CD14-positive monocyte (primary cell): ENCODE measurements at regions not wholly inside any gene's neighbourhood (a gene's known extent, or its start where the extent isn't known, plus 50 kb on each side); places are given as distances from the start of the nearest gene placed in this dataset.

Experiments used
- DNase-seq, 3 donors: peaks; one replicate each; pipeline ENCODE4 v3.0.0-alpha.2; 2011 to 2022
- H2AFZ ChIP-seq: 2 replicates; pipeline ENCODE4 v1.6.0; 2012; ENCODE audit warnings: mild to moderate bottlenecking, low read depth, low read length, inconsistent platforms; ENCODE audit not compliant: insufficient read depth, poor library complexity, severe bottlenecking
- H3K27ac ChIP-seq, 2 donors: 1 replicate in 1 of 2; 2 replicates in 1 of 2; pipeline ENCODE4 v1.5.1; 2012 to 2013; ENCODE audit warnings: low read length in 2 of 2, control low read depth in 1 of 2, inconsistent platforms in 1 of 2, low read depth in 1 of 2, mild to moderate bottlenecking in 1 of 2
- H3K27me3 ChIP-seq, 2 donors: one replicate each; pipeline versions ENCODE4 v1.6.0 to v1.6.1; 2011 to 2013; ENCODE audit warnings: low read length in 2 of 2; ENCODE audit not compliant: control insufficient read depth in 2 of 2, insufficient read depth in 2 of 2
- H3K36me3 ChIP-seq, 2 donors: replicated peaks in 1 of 2; 1 replicate in 1 of 2; 2 replicates in 1 of 2; pipeline versions ENCODE4 v1.5.1 to v1.6.1; 2012 to 2013; ENCODE audit warnings: low read length in 2 of 2, control low read depth in 1 of 2, inconsistent platforms in 1 of 2, mild to moderate bottlenecking in 1 of 2; ENCODE audit not compliant: insufficient read depth in 2 of 2, control insufficient read depth in 1 of 2
- H3K4me1 ChIP-seq, 2 donors: 1 replicate in 1 of 2; 2 replicates in 1 of 2; pipeline versions ENCODE4 v1.5.1 to v1.6.1; 2012 to 2013; ENCODE audit warnings: low read length in 2 of 2, control low read depth in 1 of 2, inconsistent platforms in 1 of 2, mild to moderate bottlenecking in 1 of 2, moderate library complexity in 1 of 2; ENCODE audit not compliant: insufficient read depth in 2 of 2, control insufficient read depth in 1 of 2
- H3K4me2 ChIP-seq: replicated peaks from 2 replicates; pipeline ENCODE3; 2012; ENCODE audit warnings: low read length, moderate library complexity, mild to moderate bottlenecking; ENCODE audit not compliant: poor library complexity, severe bottlenecking; ENCODE audit errors: extremely low read depth
- H3K4me3 ChIP-seq, 3 experiments: fragments of 200-600 bp in 1 of 3; sonication (generic) in 1 of 3; replicated peaks in 1 of 3; 1 replicate in 2 of 3; 2 replicates in 1 of 3; pipeline ENCODE4 v1.5.1; 2011 to 2013; ENCODE audit warnings: low read length in 3 of 3, mild to moderate bottlenecking in 3 of 3, control low read depth in 2 of 3, low read depth in 2 of 3, inconsistent platforms in 1 of 3, moderate library complexity in 1 of 3
- H3K79me2 ChIP-seq: 2 replicates; pipeline ENCODE4 v1.6.0; 2012; ENCODE audit warnings: mild to moderate bottlenecking, control low read depth, inconsistent platforms, low read length, moderate library complexity; ENCODE audit not compliant: insufficient read depth
- H3K9ac ChIP-seq: 2 replicates; pipeline ENCODE4 v1.6.0; 2017; ENCODE audit warnings: low read length, mild to moderate bottlenecking; ENCODE audit not compliant: insufficient read depth, poor library complexity, severe bottlenecking
- H3K9me3 ChIP-seq, 2 donors: replicated peaks in 1 of 2; 1 replicate in 1 of 2; 2 replicates in 1 of 2; pipeline versions ENCODE4 v1.5.1 to v1.6.1; 2012 to 2013; ENCODE audit warnings: low read length in 2 of 2, control low read depth in 1 of 2; ENCODE audit not compliant: control insufficient read depth in 1 of 2, insufficient read depth in 1 of 2
- H4K20me1 ChIP-seq: 2 replicates; pipeline ENCODE4 v1.6.0; 2012; ENCODE audit warnings: mild to moderate bottlenecking, low read length, control low read depth, moderate library complexity; ENCODE audit not compliant: insufficient read depth
- H3K27ac Mint-ChIP-seq, 7 donors: one replicate each; pipeline ENCODE4 v1.8.0; 2020; ENCODE audit warnings: mild to moderate bottlenecking in 7 of 7, mixed read lengths in 7 of 7, moderate library complexity in 6 of 7, inconsistent platforms in 2 of 7
- H3K27me3 Mint-ChIP-seq, 3 donors: one replicate each; pipeline ENCODE4 v1.8.0; 2021 to 2022; ENCODE audit warnings: low read depth in 3 of 3, mild to moderate bottlenecking in 3 of 3, mixed read lengths in 3 of 3, moderate library complexity in 3 of 3, inconsistent platforms in 1 of 3
- H3K36me3 Mint-ChIP-seq, 2 donors: one replicate each; pipeline ENCODE4 v1.8.0; 2020; ENCODE audit warnings: mixed read lengths in 2 of 2, inconsistent platforms in 1 of 2, mild to moderate bottlenecking in 1 of 2
- H3K4me1 Mint-ChIP-seq: one replicate; pipeline ENCODE4 v1.8.0; 2020; ENCODE audit warnings: mild to moderate bottlenecking, mixed read lengths
- H3K4me3 Mint-ChIP-seq, 2 donors: one replicate each; pipeline ENCODE4 v1.8.0; 2020; ENCODE audit warnings: mild to moderate bottlenecking in 2 of 2, mixed read lengths in 2 of 2, moderate library complexity in 1 of 2
- H3K9me3 Mint-ChIP-seq, 7 donors: one replicate each; pipeline ENCODE4 v1.8.0; 2020 to 2022; ENCODE audit warnings: mixed read lengths in 7 of 7, mild to moderate bottlenecking in 6 of 7, moderate library complexity in 6 of 7, inconsistent platforms in 2 of 7
- CTCF ChIP-seq: fragments of 200-600 bp; IDR thresholded peaks from one replicate; pipeline ENCODE4 v1.8.0; 2022; ENCODE audit warnings: antibody characterized with exemption, mild to moderate bottlenecking
- WGBS: methylation state at CpG from one replicate; pipeline ENCODE4 v1.1.5; 2013; ENCODE audit warnings: missing lambda C conversion rate; ENCODE audit not compliant: insufficient coverage; 5-methylcytosine and 5-hydroxymethylcytosine counted together
- intact Hi-C, 2 donors: fragments of 100-400 bp; cut with micrococcal nuclease; formaldehyde crosslinking; loops; one replicate each; pipeline versions ENCODE4 v1.15.0 to v1.15.1; 2023

- Mint-ChIP-seq H3K4me3 (no peak overlapping the region), H3K9me3 (no peaks in the 10 kb centered on the region), H3K27me3 (peaks cover 0 to 4% (median 1%) of the 10 kb centered on the region in 3 donors), H3K27ac (no peak overlapping the region), H3K36me3 (no peaks in the 10 kb centered on the region), H3K4me1 (no peaks in the 10 kb centered on the region)
- Histone ChIP-seq H3K4me1 (no peaks in the 10 kb centered on the region), H3K9me3 (no peaks in the 10 kb centered on the region), H4K20me1 (no peaks in the 10 kb centered on the region), H3K9ac (no peak overlapping the region), H3K4me2 (no peak overlapping the region), H3K79me2 (no peaks in the 10 kb centered on the region), H2AFZ (no peak overlapping the region), H3K4me3 (no peak overlapping the region), H3K27me3 (no peaks in the 10 kb centered on the region), H3K36me3 (no peaks in the 10 kb centered on the region), H3K27ac (no peak overlapping the region)
- intact Hi-C loops, result no loop called here
- DNase-seq, result no peak
- TF ChIP-seq CTCF, result no peak
- 94% methylated on average over 7 of the region's 7 CpGs for WGBS
These were observed 97.5 kb upstream of the CCDC85A start for GRCh38 chr2:56086336-56086735.

GRCh38 chr2:56088411-56088810 lies 95.4 kb upstream of the CCDC85A start:
- H2AFZ ChIP-seq, result no peak overlapping the region
- no peaks in the 10 kb centered on the region for H3K9me3 ChIP-seq
- TF ChIP-seq CTCF, result no peak
- H3K4me2 ChIP-seq, result no peak overlapping the region
- Mint-ChIP-seq H3K9me3 (peaks cover 0 to 5% (median 2%) of the 10 kb centered on the region in 7 donors), H3K4me3 (no peak overlapping the region), H3K27ac (no peak overlapping the region), H3K27me3 (peaks cover 0 to 4% (median 1%) of the 10 kb centered on the region in 3 donors), H3K4me1 (no peaks in the 10 kb centered on the region), H3K36me3 (no peaks in the 10 kb centered on the region)
- no peaks in the 10 kb centered on the region for H4K20me1 ChIP-seq
- no peak overlapping the region for H3K9ac ChIP-seq
- DNase-seq, result no peak
- H3K4me1 ChIP-seq, result no peaks in the 10 kb centered on the region
- intact Hi-C loops, result no loop called here
- H3K79me2 ChIP-seq, result no peaks in the 10 kb centered on the region
- H3K36me3 ChIP-seq, result no peaks in the 10 kb centered on the region
- no peaks in the 10 kb centered on the region for H3K27me3 ChIP-seq
- WGBS, result 90% methylated on average over 3 of the region's 4 CpGs
- H3K27ac ChIP-seq, result no peak overlapping the region
- no peak overlapping the region for H3K4me3 ChIP-seq
